GM12878 (cell line): ENCODE measurements at regions not wholly inside any gene's neighbourhood (a gene's known extent, or its start where the extent isn't known, plus 50 kb on each side); places are given as distances from the start of the nearest gene placed in this dataset.

Experiments used
- ATAC-seq: fragments of 200-7000 bp; cut with Tn5 transposase; 3 replicates; pipeline ENCODE4 v1.9.1; 2020; ENCODE audit warnings: mild to moderate bottlenecking, moderate library complexity
- BruUV-seq: library from RNA; stranded (reverse); fragments of 400-500 nt; replicated peaks from 2 replicates; lab custom pipeline; 2021; lab: Mats Ljungman, UMichigan
- CTCF ChIA-PET: fragments of 300-600 bp; sonication (Branson Sonifier 250); formaldehyde crosslinking; extraction: SDS; loops from one replicate; lab custom pipeline; 2021; ENCODE audit warnings: inconsistent platforms; lab: Yijun Ruan, JAX
- POLR2A ChIA-PET: fragments of 350-600 bp; formaldehyde crosslinking; extraction: SDS; loops from one replicate; lab custom pipeline; 2021; ENCODE audit warnings: inconsistent platforms; lab: Charles Lee
- RAD21 ChIA-PET: fragments of 300-600 bp; sonication (Branson Sonifier 250); formaldehyde crosslinking; loops from one replicate; lab custom pipeline; 2023; ENCODE audit warnings: antibody characterized with exemption; ENCODE audit not compliant: unreplicated experiment; lab: Charles Lee
- SMC1A ChIA-PET: fragments of 300-600 bp; sonication (Branson Sonifier 250); formaldehyde crosslinking; loops from one replicate; lab custom pipeline; 2023; ENCODE audit not compliant: unreplicated experiment, uncharacterized antibody; lab: Charles Lee
- DNase-seq: peaks from one replicate; pipeline ENCODE4 v3.0.0-alpha.2; 2011; ENCODE audit warnings: low read depth, low spot score
- FAIRE-seq: peaks from 3 replicates; lab custom pipeline; 2011; peaks lifted over from hg19 to GRCh38; lab: Jason Lieb, UNC
- H2AFZ ChIP-seq: 2 replicates; pipeline ENCODE4 v1.6.0; 2011; ENCODE audit warnings: low read depth, low read length, control low read depth; ENCODE audit not compliant: control insufficient read depth
- H3K27ac ChIP-seq: 2 replicates; pipeline ENCODE4 v1.5.1; 2011; ENCODE audit warnings: control low read depth; ENCODE audit not compliant: control insufficient read depth, insufficient read depth
- H3K27me3 ChIP-seq, 2 experiments: replicated peaks in 1 of 2; 2 replicates each; pipeline versions ENCODE4 v1.6.0 to v1.6.1; 2011; ENCODE audit warnings: low read length in 1 of 2; ENCODE audit not compliant: control insufficient read depth in 2 of 2, insufficient read depth in 2 of 2
- H3K36me3 ChIP-seq, 2 experiments: 2 replicates each; pipeline ENCODE4 v1.5.1; 2011; ENCODE audit warnings: low read length in 1 of 2; ENCODE audit not compliant: control insufficient read depth in 2 of 2, insufficient read depth in 2 of 2
- H3K4me1 ChIP-seq: 2 replicates; pipeline ENCODE4 v1.6.1; 2011; ENCODE audit warnings: mild to moderate bottlenecking, low read length, moderate library complexity, mixed read lengths; ENCODE audit not compliant: control insufficient read depth, insufficient read depth
- H3K4me2 ChIP-seq: 2 replicates; pipeline ENCODE4 v1.6.0; 2011; ENCODE audit warnings: control low read depth; ENCODE audit not compliant: control insufficient read depth, insufficient read depth
- H3K4me3 ChIP-seq: fragments of 200-600 bp; sonication (generic); 2 replicates; pipeline ENCODE4 v1.5.1; 2016
- H3K79me2 ChIP-seq: 2 replicates; pipeline ENCODE4 v1.6.0; 2011; ENCODE audit warnings: low read length; ENCODE audit not compliant: control insufficient read depth, insufficient read depth
- H3K9ac ChIP-seq: 2 replicates; pipeline ENCODE4 v1.8.0; 2011; ENCODE audit warnings: low read length, control low read depth, mixed read lengths; ENCODE audit not compliant: control insufficient read depth, insufficient read depth
- H3K9me3 ChIP-seq: replicated peaks from 3 replicates; pipeline ENCODE4 v1.5.1; 2011; ENCODE audit warnings: mild to moderate bottlenecking, low read length; ENCODE audit not compliant: control insufficient read depth, insufficient read depth
- H4K20me1 ChIP-seq: 2 replicates; pipeline ENCODE4 v1.6.0; 2011; ENCODE audit not compliant: control insufficient read depth, insufficient read depth
- ASH2L ChIP-seq: fragments of 300-600, 200-600 bp; sonication (generic); IDR thresholded peaks from 2 replicates; pipeline ENCODE4 v1.6.1; 2017; ENCODE audit warnings: low read depth, mild to moderate bottlenecking, borderline replicate concordance
- BCL3 ChIP-seq: IDR thresholded peaks from 2 replicates; pipeline ENCODE4 v1.6.1; 2011; ENCODE audit warnings: borderline replicate concordance, low read depth, mild to moderate bottlenecking, moderate library complexity, low read length; ENCODE audit not compliant: insufficient read depth, poor library complexity, severe bottlenecking
- MTA2 ChIP-seq: fragments of 450-650 bp; IDR thresholded peaks from 2 replicates; pipeline ENCODE4 v1.6.1; 2016; ENCODE audit warnings: low read depth, mild to moderate bottlenecking, moderate library complexity
- MTA3 ChIP-seq: IDR thresholded peaks from 2 replicates; pipeline ENCODE4 v1.6.1; 2012; ENCODE audit warnings: low read length, inconsistent platforms, borderline replicate concordance
- POLR2AphosphoS5 ChIP-seq: IDR thresholded peaks from 2 replicates; pipeline ENCODE4 v1.6.1; 2011; ENCODE audit warnings: mild to moderate bottlenecking, low read length, inconsistent platforms
- RCOR1 ChIP-seq: conservative IDR thresholded peaks from 2 replicates; pipeline ENCODE4 v1.6.1; 2012; ENCODE audit warnings: low read depth, low read length, improper control_type of control experiment
- RELA ChIP-seq: fragments of 450-650 bp; IDR thresholded peaks from 2 replicates; pipeline ENCODE4 v1.8.0; 2014; ENCODE audit warnings: borderline replicate concordance; ENCODE audit not compliant: partially characterized antibody
- SIX5 ChIP-seq: IDR thresholded peaks from 2 replicates; pipeline ENCODE4 v1.6.1; 2011; ENCODE audit warnings: mild to moderate bottlenecking, low read depth, low read length, moderate library complexity; ENCODE audit not compliant: severe bottlenecking
- SRF ChIP-seq, 2 experiments: IDR thresholded peaks; 2 replicates each; pipeline ENCODE4 v1.6.1; 2011; ENCODE audit warnings: low read depth in 2 of 2, low read length in 2 of 2, mild to moderate bottlenecking in 1 of 2, moderate library complexity in 1 of 2
- TARDBP ChIP-seq: IDR thresholded peaks from 2 replicates; pipeline ENCODE4 v1.6.1; 2016; ENCODE audit warnings: borderline replicate concordance
- in situ Hi-C: fragments of 300-500 bp; cut with MboI; formaldehyde crosslinking; loops from 9 replicates; pipeline ENCODE4 v1.14.3; 2018; ENCODE audit warnings: mixed read lengths
- intact Hi-C: fragments of 100-400 bp; cut with micrococcal nuclease; formaldehyde crosslinking; loops from one replicate; pipeline ENCODE4 v1.14.2; 2022; ENCODE audit not compliant: unreplicated experiment

- no peak for TF ChIP-seq RELA
These were observed 270.4 kb downstream of the ZBBX start (continued) for GRCh38 chr3:167109746-167110145.

- Histone ChIP-seq H4K20me1 (no peaks in the 10 kb centered on the region), H3K36me3 (no peaks in the 10 kb centered on the region), H3K27ac (no peak overlapping the region), H2AFZ (no peak overlapping the region), H3K27me3 (no peaks in the 10 kb centered on the region), H3K79me2 (no peaks in the 10 kb centered on the region), H3K4me2 (no peak overlapping the region), H3K9me3 (no peaks in the 10 kb centered on the region), H3K4me1 (no peaks in the 10 kb centered on the region), H3K9ac (no peak overlapping the region), H3K4me3 (no peak overlapping the region)
- ChIA-PET POLR2A (no interaction called here), CTCF (interaction anchor here (1.0 kb wide), 1 partner anchor 12 kb away, joined by 3 read pairs; no protein-coding TSS in a partner anchor), RAD21 (no interaction called here), SMC1A (no interaction called here)
- no peak for ATAC-seq
- no TSS peak for BruUV-seq
- intact Hi-C loops = no loop called here
- FAIRE-seq = no peak
- no peak for DNase-seq
- in situ Hi-C loops = no loop called here
- TF ChIP-seq BCL3 (no peak), SIX5 (no peak), SRF (IDR thresholded peaks at IDR 0.05; ENCODE audit: low read depth in 2 of 2, low read length in 2 of 2) (no peak), POLR2AphosphoS5 (no peak), MTA3 (no peak), RCOR1 (no peak), TARDBP (no peak), ASH2L (no peak), MTA2 (no peak)
- TF ChIP-seq, all 136 proteins: peak for 0
These were observed 273.6 kb downstream of the ZBBX start for GRCh38 chr3:167106456-167106855.
